ENCODE measurements at regions not wholly inside any gene's neighbourhood (a gene's known extent, or its start where the extent isn't known, plus 50 kb on each side); places are given as distances from the start of the nearest gene placed in this dataset.
"Not testable (repeated sequence)": the region's sequence is repeated elsewhere in the genome, so short reads cannot be mapped to it uniquely, and the experiment has no call there.

DNA sequence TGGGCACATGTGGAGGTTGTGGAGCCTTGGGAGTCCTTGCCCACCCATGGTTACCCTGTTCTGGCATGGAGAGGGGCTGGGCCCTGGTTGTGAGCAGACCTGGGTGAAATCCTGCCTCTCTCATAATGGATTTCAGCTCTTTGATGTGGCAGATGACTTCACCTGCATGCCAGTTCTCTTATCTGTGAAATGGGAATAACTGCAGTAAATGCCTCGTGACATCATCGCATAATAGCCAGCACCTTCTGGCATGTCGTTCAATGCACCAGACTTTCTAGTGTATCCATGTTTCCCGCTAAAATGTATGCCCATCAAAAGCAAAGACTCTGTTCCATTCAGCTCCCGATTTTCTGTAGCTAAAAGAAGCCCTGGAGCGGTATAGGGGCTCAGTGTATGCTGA is 197.6 kb downstream of the MAF start:
- DNase-seq, result no peak

DNA sequence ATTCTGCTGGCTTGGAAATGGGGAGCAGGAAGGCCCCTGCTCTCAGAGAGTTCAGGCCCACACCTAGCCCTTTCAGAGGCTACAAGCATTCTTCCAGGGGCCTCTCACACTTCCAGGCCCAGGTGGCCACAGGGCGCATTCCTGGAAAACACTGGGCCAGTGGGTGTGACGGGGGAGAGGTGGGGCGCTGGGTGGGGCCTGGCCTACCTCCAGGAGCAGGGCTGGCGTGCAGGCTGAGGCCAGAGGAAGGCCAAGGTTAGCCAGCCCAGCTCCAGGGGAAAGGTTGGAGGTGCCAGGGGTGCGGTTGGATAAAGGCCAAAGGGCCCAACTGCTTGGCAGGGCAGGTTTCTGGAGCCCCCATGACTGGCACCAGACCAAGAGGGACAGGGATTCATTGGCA is 198.2 kb downstream of the MAF start:
- DNase-seq, result no peak

DNA sequence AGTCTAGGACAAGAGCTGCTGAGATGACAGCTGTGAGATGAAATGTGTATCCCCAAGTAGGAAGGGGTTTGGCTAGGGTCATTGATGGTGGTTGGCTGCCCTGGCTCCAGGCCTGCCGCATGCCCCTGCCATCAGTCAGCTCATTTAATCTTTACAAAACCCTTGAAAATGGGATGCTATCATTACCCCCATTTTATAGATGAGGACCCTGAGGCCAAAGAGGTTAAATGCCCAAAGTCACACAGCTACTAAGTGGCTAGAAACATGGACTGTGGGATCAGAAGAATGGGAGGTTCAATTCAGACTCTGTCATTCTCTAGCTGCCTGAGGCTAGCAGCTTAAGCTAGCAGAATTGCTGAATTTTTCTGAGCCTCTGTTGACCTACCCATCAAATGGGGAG is 198.8 kb downstream of the MAF start:
- DNase-seq, result no peak

DNA sequence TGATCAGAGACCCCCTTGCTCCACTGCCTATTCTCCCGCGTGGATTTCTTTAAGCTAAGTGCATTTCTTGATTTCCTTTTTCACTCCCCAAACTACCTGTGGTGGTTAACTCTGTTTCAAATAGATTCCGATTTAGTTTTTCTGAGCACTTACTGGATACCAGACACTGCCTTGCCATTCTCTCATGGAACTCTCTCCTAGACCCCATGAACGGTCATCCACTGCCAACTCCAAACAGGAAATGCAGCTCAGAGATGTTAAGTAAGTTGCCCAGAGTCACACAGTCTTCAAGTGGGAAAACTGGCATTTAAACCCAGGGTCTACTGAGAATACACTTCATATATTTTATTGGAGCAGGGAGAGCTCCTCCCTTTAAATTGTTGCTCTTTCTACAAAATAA is 199.4 kb downstream of the MAF start:
- no peak for DNase-seq

DNA sequence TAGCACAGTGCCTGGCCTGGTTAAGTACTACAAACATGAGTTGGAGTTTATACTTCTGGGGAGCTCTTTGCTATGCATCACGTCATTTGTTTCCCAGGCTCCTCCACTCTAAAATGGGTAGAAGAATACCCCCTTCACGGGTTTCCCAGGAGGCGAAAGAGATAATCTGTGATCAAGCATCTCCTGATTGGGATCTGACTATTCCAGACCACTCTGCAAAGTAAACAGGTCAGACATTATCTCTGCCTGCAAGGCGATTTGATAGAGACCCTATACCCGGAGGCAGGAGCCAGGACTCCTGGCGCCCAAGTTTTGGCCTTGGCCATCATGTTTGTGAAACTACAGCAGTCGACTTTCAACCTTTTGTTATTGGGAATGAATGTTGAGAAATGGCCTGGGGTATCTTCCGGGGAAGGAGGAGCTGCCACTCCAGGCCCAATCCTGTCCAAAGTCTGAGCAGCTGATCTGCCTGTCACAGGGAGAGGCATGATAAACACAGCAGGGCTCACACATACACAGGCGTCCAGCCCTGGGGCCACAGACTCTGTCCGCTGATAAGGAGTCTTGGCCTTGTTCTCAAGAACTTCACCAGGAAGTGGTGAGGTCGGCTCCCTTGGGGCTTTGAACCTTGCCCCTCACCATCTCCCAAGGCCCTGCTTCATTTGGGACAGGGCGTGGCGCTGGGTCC is 199.9 kb downstream of the MAF start:
- DNase-seq, result no peak

DNA sequence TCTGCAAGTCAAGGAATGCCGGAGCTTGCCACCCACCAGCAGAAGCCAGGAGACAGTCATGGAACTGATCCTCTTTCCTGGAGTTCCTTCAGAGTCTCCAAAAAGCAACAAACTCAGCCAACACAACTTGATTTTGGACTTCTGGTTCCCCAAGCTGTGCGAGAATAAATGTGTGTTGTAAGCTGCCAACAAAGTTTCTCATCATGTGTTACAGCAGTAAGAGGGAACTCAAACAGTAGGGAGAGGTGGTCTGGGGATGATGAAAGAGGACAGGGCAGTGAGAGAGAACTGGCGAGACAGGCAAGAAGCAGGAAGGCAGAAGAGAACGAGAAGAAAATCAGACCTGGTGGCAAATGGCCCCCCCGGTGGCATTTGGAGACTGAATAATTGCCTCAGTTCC is 204.9 kb downstream of the MAF start:
- no peak for DNase-seq

DNA sequence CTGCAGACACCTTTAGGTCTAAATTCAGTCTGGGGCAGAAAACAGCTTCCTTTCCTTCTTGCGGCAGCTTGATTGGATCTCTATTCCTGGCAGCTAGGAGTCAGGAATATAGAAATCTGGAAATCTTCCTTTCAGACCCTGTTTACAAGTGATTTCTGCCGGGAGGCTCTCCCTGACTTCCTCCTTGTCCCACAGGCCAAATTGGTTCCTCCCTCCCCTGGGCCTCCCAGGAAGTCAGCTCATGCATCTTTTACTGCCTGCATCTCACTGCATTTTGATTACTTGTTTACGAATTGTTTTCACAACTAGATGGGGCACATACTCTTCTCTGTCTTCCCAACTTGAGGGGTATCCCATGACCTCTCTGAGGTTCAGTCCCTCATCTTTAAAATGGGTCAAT is 206.3 kb downstream of the MAF start:
- no peak for DNase-seq

DNA sequence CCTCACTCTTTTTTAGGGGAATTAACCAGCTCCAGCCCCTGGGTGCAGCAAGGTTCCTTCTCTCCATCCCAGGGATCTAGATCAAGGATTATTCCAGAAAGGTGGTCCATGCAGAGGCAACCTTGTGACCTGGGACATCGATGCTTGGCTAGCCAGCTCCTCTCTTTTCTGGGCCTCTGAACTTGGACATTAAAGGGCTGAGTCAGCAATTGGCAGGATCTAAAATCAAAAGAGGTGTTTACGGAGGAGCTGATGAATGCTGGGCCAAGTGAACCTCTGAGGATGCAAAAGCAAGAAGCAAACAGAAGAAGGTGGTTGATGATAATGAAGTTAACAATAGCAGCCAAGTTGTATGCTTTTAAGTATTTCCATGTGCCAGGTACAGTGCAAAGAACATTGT is 207.0 kb downstream of the MAF start:
- DNase-seq, result no peak

DNA sequence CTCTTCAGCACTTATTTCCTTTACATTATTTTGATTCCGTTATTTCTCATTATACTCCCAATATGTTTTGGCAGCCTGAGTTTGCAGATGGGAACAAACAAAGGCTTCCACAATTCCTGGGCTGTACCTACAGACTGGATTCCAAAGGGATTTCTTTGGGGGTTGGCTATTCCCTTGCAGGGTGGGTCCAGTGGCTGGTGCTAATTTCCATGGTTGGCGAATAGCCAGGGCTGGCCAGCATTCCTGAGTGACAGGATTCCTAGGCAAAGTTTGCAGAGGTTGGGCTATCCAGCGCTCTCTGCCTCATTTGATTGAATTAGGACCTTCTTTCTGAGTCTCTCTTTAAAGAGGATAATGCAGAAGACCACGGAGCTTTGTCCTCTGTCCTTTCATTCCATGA is 207.4 kb downstream of the MAF start:
- no peak for DNase-seq

DNA sequence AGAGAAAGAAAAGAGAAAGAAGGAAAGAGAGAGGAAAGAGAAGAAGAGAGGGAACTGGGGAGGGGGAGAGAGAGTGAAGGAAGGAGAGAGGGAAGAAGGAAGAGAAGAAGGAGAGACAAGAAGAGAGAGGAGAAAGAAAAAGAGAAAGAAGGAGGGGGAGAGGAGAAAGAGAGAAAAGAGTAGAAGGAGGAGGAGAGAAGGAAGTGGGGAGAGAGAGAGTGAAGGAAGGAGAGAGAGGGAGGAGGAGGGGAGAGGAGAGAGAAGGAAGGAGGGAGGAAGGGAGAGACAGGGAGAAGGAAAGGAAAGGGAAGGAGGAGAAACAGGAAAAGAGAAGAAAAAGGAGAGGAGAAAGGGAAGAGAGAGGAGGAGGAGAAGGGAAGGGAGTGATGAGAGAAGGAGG is 208.5 kb downstream of the MAF start:
- DNase-seq, result no peak

DNA sequence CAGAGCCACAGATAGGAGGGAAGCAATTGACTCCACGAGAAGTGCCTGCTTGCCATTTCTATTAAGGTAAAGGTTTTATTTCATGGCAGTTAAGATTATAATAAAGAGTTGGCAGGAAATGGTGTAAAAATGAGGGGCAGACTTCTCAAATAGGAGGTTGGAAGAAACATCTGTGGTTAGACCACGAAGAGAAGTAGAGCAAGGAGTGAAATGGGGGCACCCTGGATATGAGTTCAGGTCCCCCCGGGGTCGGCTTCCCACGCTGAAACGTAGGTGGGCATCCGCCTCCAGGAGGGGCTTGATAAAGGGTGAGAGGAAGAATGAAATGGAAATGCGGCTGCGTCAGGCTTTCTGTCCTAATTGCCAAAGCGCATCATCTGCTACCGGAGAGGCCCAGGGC is 209.1 kb downstream of the MAF start:
- no peak for DNase-seq

DNA sequence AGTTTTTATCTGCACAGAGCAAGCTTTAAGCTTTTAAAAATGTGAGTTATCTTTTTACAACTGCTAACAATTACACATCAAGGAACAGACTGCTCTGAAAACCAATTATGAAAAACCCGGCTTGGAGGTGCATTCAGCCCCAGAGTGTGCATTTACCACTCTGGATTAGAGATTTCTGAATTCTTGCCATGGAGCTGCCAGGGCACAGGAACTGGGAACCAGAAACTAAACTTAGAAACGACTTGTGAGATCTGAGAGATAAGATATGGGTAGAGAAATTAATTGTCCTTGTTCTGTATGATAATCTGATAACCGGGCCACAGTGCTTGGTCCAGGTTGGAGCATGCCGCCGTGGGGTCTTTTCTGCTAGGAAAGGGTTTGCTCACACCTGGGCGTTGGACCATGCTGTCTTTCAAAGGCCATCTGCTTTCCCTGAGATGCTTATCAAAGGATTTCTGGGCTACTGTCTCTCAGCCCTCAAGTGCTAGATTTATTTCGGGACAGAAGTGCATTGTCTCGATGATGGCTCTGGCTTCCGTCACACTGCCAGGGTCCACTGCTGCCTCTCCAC is 210.0 kb downstream of the MAF start:
- DNase-seq, result no peak

DNA sequence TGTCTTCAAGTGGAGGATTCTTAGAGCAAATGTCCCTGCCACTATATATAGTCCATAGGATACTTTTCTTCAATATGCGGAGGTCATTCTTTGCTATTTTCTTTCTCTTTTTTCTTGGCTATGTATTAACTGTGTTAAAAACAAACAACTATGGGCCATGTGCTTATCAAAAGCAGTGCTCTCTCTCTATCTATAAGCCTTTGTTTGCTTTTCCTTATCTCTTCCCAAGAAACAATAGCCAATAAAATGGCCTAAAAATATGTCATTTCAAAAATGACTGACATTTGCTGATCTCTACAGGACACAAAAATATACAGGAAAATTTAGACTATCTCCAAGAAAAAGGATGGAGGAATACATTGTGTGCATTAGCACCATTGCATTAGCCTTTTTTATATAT is 212.1 kb downstream of the MAF start:
- no peak for DNase-seq

DNA sequence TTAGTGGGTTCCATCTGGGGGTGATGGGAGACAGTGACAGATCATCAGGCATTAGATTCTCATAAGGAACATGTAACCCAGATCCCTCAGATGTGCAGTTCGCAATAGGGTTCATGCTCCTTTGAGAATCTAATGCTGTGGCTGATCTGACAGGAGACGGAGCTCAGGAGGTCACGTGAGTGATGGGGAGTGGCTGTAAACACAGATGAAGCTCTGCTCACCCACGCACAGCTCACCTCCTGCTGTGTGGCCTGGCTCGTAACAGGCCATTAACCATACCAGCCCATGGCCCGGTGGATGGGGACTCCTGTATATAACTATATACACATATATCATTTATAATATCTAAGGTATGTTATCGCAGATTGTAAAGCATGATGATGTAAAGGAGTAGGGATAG is 214.2 kb downstream of the MAF start:
- no peak for DNase-seq

DNA sequence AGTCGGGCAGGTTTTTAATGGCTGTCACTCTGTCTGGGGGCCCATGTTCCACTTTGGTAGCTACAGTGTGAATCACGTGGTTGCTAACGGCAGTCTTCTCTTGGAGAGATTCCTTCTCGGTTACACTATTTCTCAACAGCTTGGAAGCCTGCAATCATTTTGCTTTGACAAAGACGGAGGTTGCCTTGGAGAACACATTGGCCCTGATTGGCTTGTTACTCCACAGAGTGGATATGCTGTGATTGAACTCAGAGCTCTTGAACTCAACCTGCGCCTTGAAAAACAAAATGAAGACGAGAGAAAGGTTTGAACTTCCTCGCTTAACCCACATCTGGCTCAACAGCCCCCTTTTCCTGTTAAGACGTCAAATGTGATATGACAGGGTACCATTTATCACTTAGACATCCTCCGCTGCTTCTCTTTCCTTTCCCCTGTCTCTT is 218.9 kb downstream of the MAF start:
- DNase-seq, result no peak

DNA sequence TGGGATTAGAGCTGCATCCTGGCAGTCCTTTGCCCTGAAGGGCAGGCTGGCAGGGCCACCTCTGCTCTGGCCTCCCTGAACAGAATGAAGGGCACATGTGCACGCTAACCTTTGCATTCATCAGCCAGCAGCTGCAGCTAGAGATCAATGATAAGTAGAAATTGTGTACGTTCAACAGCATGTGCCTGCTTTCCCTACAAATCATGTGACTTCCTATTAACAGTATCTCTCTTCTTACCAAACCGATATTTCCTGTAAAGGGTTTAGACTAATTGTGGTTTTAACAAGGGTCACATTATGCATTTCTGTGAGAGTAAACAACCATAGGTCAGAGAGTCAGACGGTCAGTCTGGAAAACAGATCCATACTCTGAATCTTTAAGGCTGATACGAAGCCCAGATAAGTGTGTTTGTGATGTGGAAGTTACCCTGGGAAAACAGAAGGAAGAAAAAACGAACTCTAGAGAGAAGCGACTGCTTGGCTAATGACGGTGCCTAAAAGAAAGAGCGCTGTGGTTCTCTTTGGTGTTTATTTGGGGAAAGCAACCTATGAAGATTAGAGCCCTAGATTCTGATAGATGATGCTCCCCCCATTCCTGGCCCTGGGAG is 219.4 kb downstream of the MAF start:
- no peak for DNase-seq

DNA sequence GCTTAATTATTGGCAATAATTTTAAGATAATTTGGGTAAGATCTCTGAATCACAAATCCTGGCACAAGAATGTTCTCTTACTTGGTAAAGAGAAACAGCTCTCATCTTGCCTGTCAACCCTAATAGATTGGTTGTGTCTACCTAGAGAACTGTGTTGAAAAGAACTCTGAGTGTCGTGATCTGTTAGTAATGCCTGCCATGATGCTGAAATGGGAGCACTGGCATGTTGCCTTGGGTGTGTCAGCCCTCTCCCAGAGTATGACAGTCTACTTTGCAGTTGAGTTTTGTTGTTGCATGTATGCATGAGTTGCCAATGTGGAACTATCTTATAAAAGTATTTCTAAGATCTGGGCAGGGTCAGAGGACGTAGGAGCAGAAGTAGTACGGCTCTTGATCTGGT is 221.4 kb downstream of the MAF start:
- no peak for DNase-seq

DNA sequence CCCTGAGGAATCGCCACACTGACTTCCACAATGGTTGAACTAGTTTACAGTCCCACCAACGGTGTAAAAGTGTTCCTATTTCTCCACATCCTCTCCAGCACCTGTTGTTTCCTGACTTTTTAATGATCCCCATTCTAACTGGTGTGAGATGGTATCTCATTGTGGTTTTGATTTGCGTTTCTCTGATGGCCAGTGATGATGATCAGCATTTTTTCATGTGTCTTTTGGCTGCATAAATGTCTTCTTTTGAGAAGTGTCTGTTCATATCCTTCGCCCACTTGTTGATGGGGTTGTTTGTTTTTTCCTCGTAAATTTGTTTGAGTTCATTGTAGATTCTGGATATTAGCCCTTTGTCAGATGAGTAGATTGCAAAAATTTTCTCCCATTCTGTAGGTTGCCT is 223.5 kb downstream of the MAF start:
- DNase-seq, result not testable (repeated sequence)

DNA sequence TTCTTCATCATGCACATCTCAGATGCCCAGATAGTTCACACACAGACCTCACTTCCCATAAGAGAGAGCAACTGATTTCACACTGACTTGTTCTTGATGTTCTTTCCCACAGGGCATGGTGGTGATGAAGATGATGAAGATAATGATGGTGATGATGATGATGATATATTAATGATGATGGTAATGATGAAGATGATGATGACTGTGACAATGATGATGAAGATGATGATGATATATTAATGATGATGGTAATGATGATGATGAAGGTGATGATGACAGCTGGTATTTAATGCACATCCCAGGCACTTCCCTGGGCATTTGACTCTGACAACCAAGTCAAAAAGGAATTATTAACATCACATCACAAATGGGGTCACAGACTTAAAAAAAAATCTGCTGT is 225.2 kb downstream of the MAF start:
- DNase-seq, result no peak

DNA sequence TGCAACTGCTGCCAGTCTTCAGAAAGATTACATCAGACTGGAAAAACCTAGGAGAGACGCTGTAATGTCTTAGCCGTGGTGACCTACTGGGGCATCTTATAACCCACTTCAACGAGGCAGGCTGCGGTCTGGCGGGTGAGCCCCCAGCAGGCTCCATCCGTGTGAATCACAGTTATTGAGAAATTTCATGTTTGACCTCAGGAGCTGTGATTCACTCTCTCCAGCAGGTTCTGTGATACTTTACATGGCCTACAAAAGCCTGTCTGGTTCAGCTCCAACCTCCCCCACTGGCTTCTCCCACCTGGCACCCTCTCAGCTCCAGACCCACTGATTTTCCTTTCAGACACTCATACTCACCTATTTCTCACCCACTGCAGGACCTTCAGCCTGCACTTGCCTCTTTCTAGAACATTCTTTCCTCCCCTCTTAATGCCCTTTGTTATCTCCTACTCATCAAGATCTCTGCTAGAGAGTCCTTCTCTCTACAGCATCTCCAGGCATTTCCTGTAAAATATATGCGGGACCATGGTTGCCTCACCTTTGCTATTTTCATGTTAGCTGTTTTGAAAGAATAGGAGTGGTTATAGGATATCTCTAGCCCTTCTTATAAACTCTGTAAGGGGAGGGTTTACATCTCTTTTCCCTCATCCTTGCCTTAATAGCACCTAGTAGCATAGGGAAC is 227.9 kb downstream of the MAF start:
- DNase-seq, result peak; percentile 42

DNA sequence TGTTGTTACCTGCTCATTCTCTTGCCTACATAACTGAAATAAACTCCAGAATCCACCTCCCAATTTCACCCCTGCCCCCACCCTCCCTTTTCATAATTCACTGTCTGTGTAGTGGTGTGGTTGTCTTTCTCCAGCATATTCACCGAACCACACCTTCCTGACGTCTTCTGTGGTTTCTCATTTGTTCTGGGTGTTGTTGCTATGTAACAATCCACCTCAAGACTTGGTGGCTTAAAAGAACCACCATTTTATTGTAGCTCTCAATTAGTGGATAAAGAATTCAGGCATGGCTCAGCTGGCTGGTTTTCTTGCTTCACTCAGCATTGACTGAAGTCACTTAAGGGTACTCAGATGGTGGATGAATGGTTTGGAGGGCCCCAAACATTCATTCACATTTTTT is 229.8 kb downstream of the MAF start:
- DNase-seq, result no peak

DNA sequence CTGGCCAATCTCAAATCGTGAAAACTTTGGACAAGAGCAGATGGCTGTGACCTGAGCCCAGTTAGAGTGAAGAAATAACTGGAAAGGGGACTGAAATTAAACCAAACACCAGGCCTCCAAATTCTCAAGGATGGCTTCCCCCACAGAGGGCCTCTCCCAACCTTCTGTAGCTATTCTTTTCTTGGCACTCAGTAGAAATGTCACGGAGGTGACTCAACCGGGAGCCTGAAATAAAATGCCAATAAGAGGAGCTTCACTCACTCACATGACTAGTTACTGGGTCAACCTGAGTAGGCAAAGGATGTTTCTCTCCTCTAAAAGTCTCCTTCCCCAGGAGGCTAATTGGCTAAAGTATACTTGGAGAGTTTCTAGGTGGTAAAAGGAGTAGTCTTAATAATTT is 230.7 kb downstream of the MAF start:
- DNase-seq, result no peak

DNA sequence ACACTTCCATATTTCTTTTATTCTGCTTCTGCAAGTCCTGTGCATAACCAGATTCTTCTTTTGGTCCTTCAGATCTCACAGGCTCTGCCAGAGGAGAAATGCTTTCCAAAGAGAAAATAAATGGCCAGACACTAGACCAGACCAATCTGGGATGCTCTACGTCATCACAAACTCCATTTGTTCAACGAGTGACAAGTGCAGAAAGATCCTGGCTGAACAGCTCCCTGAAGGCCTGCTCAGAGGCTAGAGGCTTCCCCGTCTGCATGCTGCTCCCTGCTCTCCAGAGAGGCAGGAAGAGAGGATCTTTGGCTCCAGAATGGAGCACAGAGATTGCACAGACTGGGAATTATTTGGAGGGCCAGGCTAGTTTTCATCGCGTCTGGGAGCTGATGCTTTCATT is 232.7 kb downstream of the MAF start:
- no peak for DNase-seq

DNA sequence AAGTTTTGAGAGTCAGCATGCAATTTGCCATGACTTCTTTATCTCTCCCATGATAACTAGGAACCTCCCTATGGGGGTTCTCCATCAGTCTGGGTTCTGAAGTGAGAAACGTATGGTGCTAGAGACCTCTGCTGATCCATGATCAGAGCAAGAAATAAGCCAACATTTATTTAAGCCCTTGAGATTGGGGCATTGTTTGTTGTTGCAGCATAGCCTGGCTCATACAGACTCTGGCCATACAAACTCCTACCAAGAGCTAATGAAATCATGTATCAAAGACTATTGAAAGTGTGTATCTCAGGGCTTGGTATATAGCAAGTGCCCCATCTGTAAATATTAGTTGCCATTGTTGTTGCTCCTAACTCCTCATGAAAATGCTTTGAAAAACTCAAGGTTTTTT is 233.9 kb downstream of the MAF start:
- no peak for DNase-seq
